Suprapubic skin (tissue), 3 donors: ENCODE measurements at regions not wholly inside any gene's neighbourhood (a gene's known extent, or its start where the extent isn't known, plus 50 kb on each side); places are given as distances from the start of the nearest gene placed in this dataset.

Experiments used
- EP300 ChIP-seq: sonication (generic); formaldehyde crosslinking; IDR thresholded peaks from one replicate; pipeline ENCODE4 v1.6.1; 2017; ENCODE audit warnings: antibody characterized with exemption
- POLR2A ChIP-seq, 2 donors: fragments of 450-650 bp; IDR thresholded peaks; one replicate each; pipeline ENCODE4 v1.6.1; 2017; ENCODE audit warnings: antibody characterized with exemption in 2 of 2, mild to moderate bottlenecking in 2 of 2, moderate library complexity in 2 of 2
- TF ChIP-seq, protein P1 (sequence below), 2 donors: fragments of 200-600 bp in 1 of 2; fragments of 450-650 bp in 1 of 2; sonication (generic) in 1 of 2; IDR thresholded peaks; one replicate each; pipeline ENCODE4 v1.5.1; 2016 to 2019; ENCODE audit warnings: antibody characterized with exemption in 2 of 2, mild to moderate bottlenecking in 1 of 2, moderate library complexity in 1 of 2

- TF ChIP-seq, protein P1, sequence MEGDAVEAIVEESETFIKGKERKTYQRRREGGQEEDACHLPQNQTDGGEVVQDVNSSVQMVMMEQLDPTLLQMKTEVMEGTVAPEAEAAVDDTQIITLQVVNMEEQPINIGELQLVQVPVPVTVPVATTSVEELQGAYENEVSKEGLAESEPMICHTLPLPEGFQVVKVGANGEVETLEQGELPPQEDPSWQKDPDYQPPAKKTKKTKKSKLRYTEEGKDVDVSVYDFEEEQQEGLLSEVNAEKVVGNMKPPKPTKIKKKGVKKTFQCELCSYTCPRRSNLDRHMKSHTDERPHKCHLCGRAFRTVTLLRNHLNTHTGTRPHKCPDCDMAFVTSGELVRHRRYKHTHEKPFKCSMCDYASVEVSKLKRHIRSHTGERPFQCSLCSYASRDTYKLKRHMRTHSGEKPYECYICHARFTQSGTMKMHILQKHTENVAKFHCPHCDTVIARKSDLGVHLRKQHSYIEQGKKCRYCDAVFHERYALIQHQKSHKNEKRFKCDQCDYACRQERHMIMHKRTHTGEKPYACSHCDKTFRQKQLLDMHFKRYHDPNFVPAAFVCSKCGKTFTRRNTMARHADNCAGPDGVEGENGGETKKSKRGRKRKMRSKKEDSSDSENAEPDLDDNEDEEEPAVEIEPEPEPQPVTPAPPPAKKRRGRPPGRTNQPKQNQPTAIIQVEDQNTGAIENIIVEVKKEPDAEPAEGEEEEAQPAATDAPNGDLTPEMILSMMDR (IDR thresholded peaks at IDR 0.05), result no peak
- TF ChIP-seq POLR2A (IDR thresholded peaks at IDR 0.05) (no peak), EP300 (no peak)
Observed at GRCh38 chr6:115717062-115717461, 343.6 kb downstream of the FRK start.
